Lower lobe of right lung (tissue), 2 donors: ENCODE measurements at regions not wholly inside any gene's neighbourhood (a gene's known extent, or its start where the extent isn't known, plus 50 kb on each side); places are given as distances from the start of the nearest gene placed in this dataset.

ENCODE experiments used
- ATAC-seq, 2 donors: fragments of 200-7000 bp; cut with Tn5 transposase; one replicate each; pipeline ENCODE4 v1.9.1; 2020 to 2022; ENCODE audit warnings: mild to moderate bottlenecking in 2 of 2, moderate library complexity in 2 of 2
- DNase-seq: peaks from one replicate; pipeline ENCODE4 v3.0.0-alpha.2; 2020
- H3K27ac ChIP-seq: fragments of 200-600 bp; one replicate; pipeline ENCODE4 v1.8.0; 2022
- H3K27me3 ChIP-seq: fragments of 200-600 bp; one replicate; pipeline ENCODE4 v1.8.0; 2022; ENCODE audit warnings: low read depth
- H3K36me3 ChIP-seq: fragments of 200-600 bp; one replicate; pipeline ENCODE4 v1.8.0; 2022; ENCODE audit warnings: mild to moderate bottlenecking
- H3K4me1 ChIP-seq: fragments of 200-600 bp; one replicate; pipeline ENCODE4 v1.8.0; 2022
- H3K4me3 ChIP-seq: fragments of 200-600 bp; one replicate; pipeline ENCODE4 v1.8.0; 2022; ENCODE audit warnings: mild to moderate bottlenecking
- H3K9me3 ChIP-seq: fragments of 200-600 bp; one replicate; pipeline ENCODE4 v1.8.0; 2022
- CTCF ChIP-seq: fragments of 200-600 bp; IDR thresholded peaks from one replicate; pipeline ENCODE4 v1.8.0; 2022; ENCODE audit warnings: antibody characterized with exemption, mild to moderate bottlenecking
- intact Hi-C: fragments of 100-400 bp; cut with DNase I; formaldehyde crosslinking; loops from one replicate; pipeline ENCODE4 v1.11.0; 2022
- donor health status: DM: no; HTN: yes; CAD: no; lungs with severe emphysema.

GRCh38 chr3:191952609-191953008 lies 491.6 kb downstream of the PYDC2 start:
- H3K9me3 ChIP-seq = no peaks in the 10 kb centered on the region
- no peak overlapping the region for H3K27ac ChIP-seq
- ATAC-seq (peak in 1 of 2 donors; percentile 21), DNase-seq (no peak)
- no peak overlapping the region for H3K4me3 ChIP-seq
- intact Hi-C loops = no loop called here
- no peaks in the 10 kb centered on the region for H3K36me3 ChIP-seq
- no peak for TF ChIP-seq CTCF
- no peaks in the 10 kb centered on the region for H3K4me1 ChIP-seq
- H3K27me3 ChIP-seq = no peaks in the 10 kb centered on the region

- H3K4me1 ChIP-seq = no peaks in the 10 kb centered on the region
- ATAC-seq (peak; percentile 47 to 72), DNase-seq (no peak)
- intact Hi-C loops = no loop called here
- no peaks in the 10 kb centered on the region for H3K27me3 ChIP-seq
- H3K9me3 ChIP-seq = no peaks in the 10 kb centered on the region
- H3K36me3 ChIP-seq = no peaks in the 10 kb centered on the region
- TF ChIP-seq CTCF = no peak
- H3K27ac ChIP-seq = no peak overlapping the region
- H3K4me3 ChIP-seq = no peak overlapping the region
Observed at GRCh38 chr3:191958980-191959671, 498.2 kb downstream of the PYDC2 start.

GRCh38 chr3:191959876-191960413 lies 499.0 kb downstream of the PYDC2 start:
- no peak for DNase-seq
- intact Hi-C loops = no loop called here
- Histone ChIP-seq H3K36me3 (no peaks in the 10 kb centered on the region), H3K27me3 (no peaks in the 10 kb centered on the region), H3K27ac (no peak overlapping the region), H3K9me3 (no peaks in the 10 kb centered on the region), H3K4me3 (no peak overlapping the region), H3K4me1 (no peaks in the 10 kb centered on the region)
- TF ChIP-seq CTCF = no peak
- no peak for ATAC-seq

- Histone ChIP-seq H3K9me3 (no peaks in the 10 kb centered on the region), H3K27me3 (no peaks in the 10 kb centered on the region), H3K36me3 (no peaks in the 10 kb centered on the region), H3K27ac (no peak overlapping the region), H3K4me3 (no peak overlapping the region), H3K4me1 (no peaks in the 10 kb centered on the region)
- no peak for DNase-seq
- no peak for TF ChIP-seq CTCF
- intact Hi-C loops = no loop called here
- no peak for ATAC-seq
Observed at GRCh38 chr3:191961022-191961421, 500.1 kb downstream of the PYDC2 start.

GRCh38 chr3:191961529-191961928 lies 500.6 kb downstream of the PYDC2 start:
- H3K27me3 ChIP-seq = no peaks in the 10 kb centered on the region
- no peak overlapping the region for H3K27ac ChIP-seq
- no peak overlapping the region for H3K4me3 ChIP-seq
- no peaks in the 10 kb centered on the region for H3K36me3 ChIP-seq
- intact Hi-C loops = no loop called here
- DNase-seq (no peak), ATAC-seq (no peak)
- no peaks in the 10 kb centered on the region for H3K9me3 ChIP-seq
- no peak for TF ChIP-seq CTCF
- no peaks in the 10 kb centered on the region for H3K4me1 ChIP-seq
